Kidney (tissue), 13 donors: ENCODE measurements at regions not wholly inside any gene's neighbourhood (a gene's known extent, or its start where the extent isn't known, plus 50 kb on each side); places are given as distances from the start of the nearest gene placed in this dataset.

ENCODE experiments used
- DNase-seq, 5 donors: peaks; one replicate each; pipeline ENCODE4 v3.0.0-alpha.2; 2013 to 2020
- FAIRE-seq: peaks from 2 replicates; lab custom pipeline; 2012; peaks lifted over from hg19 to GRCh38; lab: Jason Lieb, UNC
- H3K27ac ChIP-seq, 2 donors: one replicate each; pipeline ENCODE4 v1.7.0; 2013; ENCODE audit warnings: low read depth in 2 of 2, low read length in 2 of 2, inconsistent platforms in 1 of 2
- H3K27me3 ChIP-seq: one replicate; pipeline ENCODE4 v1.7.1; 2013; ENCODE audit warnings: low read length, inconsistent platforms; ENCODE audit not compliant: control insufficient read depth, insufficient read depth
- H3K36me3 ChIP-seq, 3 donors: one replicate each; pipeline versions ENCODE4 v1.7.0 to v1.7.1; 2013; ENCODE audit warnings: low read length in 3 of 3, control low read depth in 1 of 3, inconsistent platforms in 1 of 3; ENCODE audit not compliant: insufficient read depth in 3 of 3, control insufficient read depth in 2 of 3
- H3K4me1 ChIP-seq, 3 donors: one replicate each; pipeline versions ENCODE4 v1.7.0 to v1.7.1; 2013; ENCODE audit warnings: low read length in 3 of 3, inconsistent platforms in 1 of 3, low read depth in 1 of 3; ENCODE audit not compliant: control insufficient read depth in 2 of 3, insufficient read depth in 2 of 3
- H3K4me3 ChIP-seq, 3 donors: one replicate each; pipeline versions ENCODE4 v1.7.0 to v1.8.1; 2013; ENCODE audit warnings: low read length in 3 of 3, control low read depth in 1 of 3, inconsistent platforms in 1 of 3
- H3K9ac ChIP-seq, 3 donors: one replicate each; pipeline versions ENCODE4 v1.7.0 to v1.7.1; 2013; ENCODE audit warnings: low read length in 3 of 3, control low read depth in 1 of 3, inconsistent platforms in 1 of 3
- H3K9me3 ChIP-seq, 3 donors: one replicate each; pipeline versions ENCODE4 v1.7.0 to v1.7.1; 2013; ENCODE audit warnings: low read length in 3 of 3, control low read depth in 1 of 3, inconsistent platforms in 1 of 3; ENCODE audit not compliant: control insufficient read depth in 2 of 3, insufficient read depth in 1 of 3
- intact Hi-C: fragments of 100-400 bp; cut with DNase I; formaldehyde crosslinking; loops from one replicate; pipeline ENCODE4 v1.11.1; 2022
- TF ChIP-seq, protein P1 (sequence below): IDR thresholded peaks from 3 replicates; pipeline ENCODE4 v1.5.1; 2012; ENCODE audit warnings: mild to moderate bottlenecking, moderate library complexity, borderline replicate concordance; ENCODE audit not compliant: insufficient read depth; ENCODE audit errors: extremely low read depth
- donor health status: control.
- donor health status: control.
- donor health status: control.
- donor health status: control.
- donor health status: control.
- donor health status: DM: yes; HTN: yes; CAD: no.
- donor health status: Normal renal cell carcinoma (clear cell type).

DNA sequence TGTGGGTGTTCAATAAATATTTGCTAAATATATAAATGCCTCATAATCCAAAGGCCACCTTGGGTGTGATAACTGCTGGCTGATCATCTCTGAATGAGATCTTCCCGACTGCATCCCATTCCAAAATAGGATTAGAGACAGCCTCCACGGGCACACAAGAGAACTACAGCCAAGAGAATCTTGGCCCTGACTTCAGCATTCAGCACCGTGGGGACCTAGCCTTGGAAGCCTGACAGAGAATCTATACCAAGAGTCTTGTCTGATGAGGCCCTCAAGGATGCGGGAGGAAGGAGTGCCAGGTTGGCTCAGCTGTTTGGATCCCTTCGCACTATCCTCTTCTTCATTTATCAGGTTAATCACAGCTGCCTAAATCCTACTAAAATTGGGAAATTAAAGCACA is 85.8 kb downstream of the RBM43 start:
- Histone ChIP-seq H3K4me1 (no peaks in the 10 kb centered on the region), H3K27ac (no peak overlapping the region), H3K9me3 (no peaks in the 10 kb centered on the region), H3K9ac (no peak overlapping the region), H3K4me3 (no peak overlapping the region), H3K36me3 (no peaks in the 10 kb centered on the region), H3K27me3 (no peaks in the 10 kb centered on the region)
- no peak for FAIRE-seq
- intact Hi-C loops = no loop called here
- TF ChIP-seq, protein P1, sequence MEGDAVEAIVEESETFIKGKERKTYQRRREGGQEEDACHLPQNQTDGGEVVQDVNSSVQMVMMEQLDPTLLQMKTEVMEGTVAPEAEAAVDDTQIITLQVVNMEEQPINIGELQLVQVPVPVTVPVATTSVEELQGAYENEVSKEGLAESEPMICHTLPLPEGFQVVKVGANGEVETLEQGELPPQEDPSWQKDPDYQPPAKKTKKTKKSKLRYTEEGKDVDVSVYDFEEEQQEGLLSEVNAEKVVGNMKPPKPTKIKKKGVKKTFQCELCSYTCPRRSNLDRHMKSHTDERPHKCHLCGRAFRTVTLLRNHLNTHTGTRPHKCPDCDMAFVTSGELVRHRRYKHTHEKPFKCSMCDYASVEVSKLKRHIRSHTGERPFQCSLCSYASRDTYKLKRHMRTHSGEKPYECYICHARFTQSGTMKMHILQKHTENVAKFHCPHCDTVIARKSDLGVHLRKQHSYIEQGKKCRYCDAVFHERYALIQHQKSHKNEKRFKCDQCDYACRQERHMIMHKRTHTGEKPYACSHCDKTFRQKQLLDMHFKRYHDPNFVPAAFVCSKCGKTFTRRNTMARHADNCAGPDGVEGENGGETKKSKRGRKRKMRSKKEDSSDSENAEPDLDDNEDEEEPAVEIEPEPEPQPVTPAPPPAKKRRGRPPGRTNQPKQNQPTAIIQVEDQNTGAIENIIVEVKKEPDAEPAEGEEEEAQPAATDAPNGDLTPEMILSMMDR = no peak
- no peak for DNase-seq

DNA sequence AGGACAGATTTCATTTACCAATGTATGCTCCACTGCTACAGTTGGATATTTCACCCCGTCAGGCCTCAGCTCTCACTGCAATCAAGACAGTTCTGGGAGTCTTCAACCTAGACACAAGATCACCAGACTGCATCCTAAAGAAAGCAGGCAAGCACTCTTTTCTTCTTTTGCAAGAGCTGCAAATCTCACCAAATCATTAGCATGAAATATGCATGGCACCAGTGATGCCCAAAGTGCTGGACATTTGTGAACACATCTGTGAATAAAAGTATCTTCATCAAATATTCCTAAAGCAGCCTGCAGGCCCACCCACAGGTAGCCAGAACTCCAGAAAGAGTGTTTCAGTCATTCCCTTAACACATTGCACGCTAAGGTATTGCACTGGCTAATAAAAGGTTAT is 87.5 kb downstream of the RBM43 start:
- TF ChIP-seq, protein P1 = no peak
- Histone ChIP-seq H3K27ac (no peak overlapping the region), H3K4me3 (no peak overlapping the region), H3K4me1 (no peaks in the 10 kb centered on the region), H3K27me3 (no peaks in the 10 kb centered on the region), H3K9me3 (no peaks in the 10 kb centered on the region), H3K9ac (no peak overlapping the region), H3K36me3 (no peaks in the 10 kb centered on the region)
- FAIRE-seq = no peak
- intact Hi-C loops = no loop called here
- DNase-seq = no peak

DNA sequence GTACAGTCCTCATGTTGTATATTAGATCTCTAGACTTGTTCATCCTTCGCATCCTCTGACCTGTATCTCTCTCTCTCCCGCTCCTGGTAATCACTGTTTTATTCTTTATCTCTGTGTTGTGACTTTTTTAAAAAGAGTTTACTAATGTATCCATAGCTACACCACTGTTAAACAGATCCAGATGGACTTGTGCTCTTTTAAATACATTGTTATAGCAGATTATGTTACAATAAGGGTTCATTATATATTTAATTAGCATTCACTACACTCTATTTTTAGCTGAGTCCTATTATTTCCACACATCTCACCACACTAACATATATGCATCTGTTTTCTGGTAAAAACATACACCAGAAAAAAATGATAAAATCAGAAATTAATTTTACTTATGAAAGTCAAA is 90.5 kb downstream of the RBM43 start:
- Histone ChIP-seq H3K9me3 (no peaks in the 10 kb centered on the region), H3K9ac (no peak overlapping the region), H3K36me3 (no peaks in the 10 kb centered on the region), H3K4me3 (no peak overlapping the region), H3K27ac (no peak overlapping the region), H3K4me1 (no peaks in the 10 kb centered on the region), H3K27me3 (no peaks in the 10 kb centered on the region)
- DNase-seq (no peak), FAIRE-seq (no peak)
- TF ChIP-seq, protein P1 = no peak
- intact Hi-C loops = no loop called here

- Histone ChIP-seq H3K27ac (no peak overlapping the region), H3K36me3 (no peaks in the 10 kb centered on the region), H3K4me3 (no peak overlapping the region), H3K4me1 (no peaks in the 10 kb centered on the region), H3K9ac (no peak overlapping the region), H3K27me3 (no peaks in the 10 kb centered on the region), H3K9me3 (no peaks in the 10 kb centered on the region)
- no peak for FAIRE-seq
- DNase-seq = no peak
- intact Hi-C loops = no loop called here
- TF ChIP-seq, protein P1 = no peak
These were observed 95.3 kb downstream of the RBM43 start for GRCh38 chr2:151166410-151166809.
